SK-N-SH (cell line): ENCODE measurements at regions not wholly inside any gene's neighbourhood (a gene's known extent, or its start where the extent isn't known, plus 50 kb on each side); places are given as distances from the start of the nearest gene placed in this dataset.

Source experiments
- CTCF ChIA-PET: fragments of 300-600, 350-600 bp; formaldehyde crosslinking; extraction: SDS; loops from one replicate; lab custom pipeline; 2021; lab: Yijun Ruan, JAX
- POLR2A ChIA-PET: fragments of 350-600 bp; sonication (Branson Sonifier 250); formaldehyde crosslinking; extraction: SDS; loops from one replicate; lab custom pipeline; 2020; ENCODE audit warnings: antibody characterized with exemption, inconsistent platforms; lab: Yijun Ruan, JAX
- DNase-seq: peaks from one replicate; pipeline ENCODE4 v3.0.0; 2012
- H2AFZ ChIP-seq: fragments of 200-600 bp; sonication (generic); 2 replicates; pipeline ENCODE4 v1.8.1; 2016; ENCODE audit warnings: antibody characterized with exemption, mild to moderate bottlenecking, low read depth
- H3F3A ChIP-seq: fragments of 200-600 bp; sonication (generic); replicated peaks from 2 replicates; pipeline ENCODE3; 2016; ENCODE audit warnings: antibody characterized with exemption, mild to moderate bottlenecking; ENCODE audit not compliant: insufficient read depth
- H3K27ac ChIP-seq, 2 experiments: fragments of 200-500 bp in 1 of 2; fragments of 200-600 bp in 1 of 2; sonication (Bioruptor generic) in 1 of 2; sonication (generic), shearing (Covaris generic) in 1 of 2; 2 replicates each; pipeline versions ENCODE4 v1.5.1 to v1.6.1; 2014 to 2016; ENCODE audit warnings: low read depth in 2 of 2, inconsistent platforms in 1 of 2, low read length in 1 of 2, mild to moderate bottlenecking in 1 of 2, mixed read lengths in 1 of 2
- H3K27me3 ChIP-seq: fragments of 200-600 bp; sonication (generic), shearing (Covaris generic); 2 replicates; pipeline ENCODE4 v1.6.1; 2016; ENCODE audit warnings: mixed run types; ENCODE audit not compliant: insufficient read depth
- H3K36me3 ChIP-seq, 2 experiments: fragments of 200-500 bp in 1 of 2; fragments of 200-600 bp in 1 of 2; sonication (Bioruptor generic) in 1 of 2; sonication (generic) in 1 of 2; replicated peaks in 1 of 2; 2 replicates each; pipeline versions ENCODE3 to v1.5.1; 2014 to 2016; ENCODE audit warnings: low read length in 1 of 2, mild to moderate bottlenecking in 1 of 2; ENCODE audit not compliant: insufficient read depth in 2 of 2, control insufficient read depth in 1 of 2
- H3K4me1 ChIP-seq, 2 experiments: fragments of 200-500 bp in 1 of 2; fragments of 200-600 bp in 1 of 2; sonication (Bioruptor generic) in 1 of 2; sonication (generic), shearing (Covaris generic) in 1 of 2; 2 replicates each; pipeline versions ENCODE4 v1.5.1 to v1.6.1; 2014 to 2016; ENCODE audit warnings: low read depth in 1 of 2, low read length in 1 of 2, mixed run types in 1 of 2; ENCODE audit not compliant: insufficient read depth in 2 of 2, control insufficient read depth in 1 of 2
- H3K4me2 ChIP-seq: fragments of 200-600 bp; sonication (generic), shearing (Covaris generic); 2 replicates; pipeline ENCODE4 v1.6.1; 2017; ENCODE audit warnings: mixed run types
- H3K4me3 ChIP-seq, 2 experiments: fragments of 200-500 bp in 1 of 2; fragments of 200-600 bp in 1 of 2; sonication (Bioruptor generic) in 1 of 2; sonication (generic), shearing (Covaris generic) in 1 of 2; 2 replicates each; pipeline versions ENCODE4 v1.5.1 to v1.8.1; 2014 to 2016; ENCODE audit warnings: low read depth in 2 of 2, inconsistent platforms in 1 of 2, low read length in 1 of 2, mild to moderate bottlenecking in 1 of 2, mixed read lengths in 1 of 2, moderate library complexity in 1 of 2
- H3K79me2 ChIP-seq: fragments of 200-600 bp; sonication (generic); 2 replicates; pipeline ENCODE4 v1.8.1; 2017; ENCODE audit warnings: mild to moderate bottlenecking; ENCODE audit not compliant: insufficient read depth
- H3K9ac ChIP-seq: fragments of 200-600 bp; sonication (generic); 2 replicates; pipeline ENCODE4 v1.6.1; 2017; ENCODE audit warnings: mixed run types
- H3K9me2 ChIP-seq: fragments of 200-600 bp; sonication (generic); 2 replicates; pipeline ENCODE4 v1.6.1; 2017; ENCODE audit warnings: mixed run types
- H3K9me3 ChIP-seq: fragments of 200-600 bp; sonication (generic); 2 replicates; pipeline ENCODE4 v1.6.1; 2017; ENCODE audit warnings: mixed run types, mild to moderate bottlenecking, moderate library complexity
- H4K20me1 ChIP-seq: fragments of 200-600 bp; sonication (generic); 2 replicates; pipeline ENCODE4 v1.6.1; 2017; ENCODE audit warnings: mild to moderate bottlenecking, mixed run types; ENCODE audit not compliant: insufficient read depth
- CHD2 ChIP-seq: fragments of 150-350 bp; IDR thresholded peaks from 2 replicates; pipeline ENCODE4 v1.6.1; 2018; ENCODE audit warnings: low read length; ENCODE audit not compliant: partially characterized antibody
- ELF1 ChIP-seq: IDR thresholded peaks from 2 replicates; pipeline ENCODE4 v1.4.0; 2012
- EZH2phosphoT487 ChIP-seq: fragments of 200-600 bp; sonication (generic); IDR thresholded peaks from 2 replicates; pipeline ENCODE4 v1.6.1; 2017; ENCODE audit warnings: low read depth, mixed run types, mild to moderate bottlenecking, antibody characterized with exemption, moderate library complexity, borderline replicate concordance
- FOSL2 ChIP-seq: IDR thresholded peaks from 2 replicates; pipeline ENCODE4 v1.4.0; 2012; ENCODE audit warnings: low read depth, mild to moderate bottlenecking, moderate library complexity, borderline replicate concordance
- FOXJ3 ChIP-seq: sonication (generic); formaldehyde crosslinking; IDR thresholded peaks from 2 replicates; pipeline ENCODE4 v1.5.1; 2020; ENCODE audit warnings: mild to moderate bottlenecking, missing genetic modification reagents
- FOXM1 ChIP-seq: IDR thresholded peaks from 2 replicates; pipeline ENCODE4 v1.4.0; 2012; ENCODE audit warnings: low read depth, mild to moderate bottlenecking
- GABPA ChIP-seq: IDR thresholded peaks from 2 replicates; pipeline ENCODE4 v1.4.0; 2012; ENCODE audit warnings: low read depth, mild to moderate bottlenecking
- MEF2A ChIP-seq: IDR thresholded peaks from 2 replicates; pipeline ENCODE4 v1.4.0; 2012; ENCODE audit warnings: low read depth, borderline replicate concordance
- RCOR1 ChIP-seq: fragments of 150-350 bp; IDR thresholded peaks from 2 replicates; pipeline ENCODE4 v1.6.1; 2017; ENCODE audit warnings: antibody characterized with exemption, low read length
- SMC3 ChIP-seq: IDR thresholded peaks from 2 replicates; pipeline ENCODE4 v1.6.1; 2012; ENCODE audit warnings: low read depth, low read length, improper control_type of control experiment
- WGBS: methylation state at CpG from one replicate; pipeline ENCODE4 v1.1.6; 2017; ENCODE audit warnings: low lambda C conversion rate; 5-methylcytosine and 5-hydroxymethylcytosine counted together
- TF ChIP-seq, protein P1 (sequence below): fragments of 150-350 bp; IDR thresholded peaks from 2 replicates; pipeline ENCODE4 v1.6.1; 2016; ENCODE audit warnings: mild to moderate bottlenecking, low read depth, low read length
- TF ChIP-seq, protein P2 (sequence below): IDR thresholded peaks from 2 replicates; pipeline ENCODE4 v1.4.0; 2012; ENCODE audit warnings: low read depth, borderline replicate concordance
- TF ChIP-seq, protein P3 (sequence below): fragments of 200-600 bp; sonication (generic); IDR thresholded peaks from 2 replicates; pipeline ENCODE4 v1.6.1; 2017; ENCODE audit warnings: antibody characterized with exemption, mild to moderate bottlenecking, moderate library complexity
- TF ChIP-seq, protein P4 (sequence below): IDR thresholded peaks from 2 replicates; pipeline ENCODE4 v1.6.1; 2012; ENCODE audit warnings: mild to moderate bottlenecking, low read depth, low read length, moderate library complexity

DNA sequence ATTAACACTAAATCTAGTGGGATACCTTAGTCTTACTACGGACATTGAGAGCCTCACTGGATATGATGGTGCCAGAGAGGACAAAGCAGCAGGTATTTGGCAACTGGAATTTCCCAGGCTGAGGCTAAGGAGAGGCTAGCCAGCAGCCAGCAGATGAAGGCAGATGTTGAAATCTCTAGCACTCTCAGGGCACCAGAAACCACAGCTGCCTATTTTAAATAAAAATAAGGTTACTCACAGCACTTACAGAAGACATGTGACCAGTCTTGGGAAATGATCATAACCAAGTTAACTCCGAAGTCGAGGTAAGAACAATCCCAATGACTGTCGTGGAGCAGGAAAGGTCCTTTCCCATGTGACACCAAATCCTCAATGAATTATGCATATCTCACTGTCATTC lies 1726.0 kb downstream of the EFNB2 start:
- H3K79me2 ChIP-seq, result no peaks in the 10 kb centered on the region
- no peaks in the 10 kb centered on the region for H3K4me1 ChIP-seq
- POLR2A ChIA-PET, result no interaction called here
- no peaks in the 10 kb centered on the region for H3F3A ChIP-seq
- DNase-seq, result no peak
- TF ChIP-seq SMC3 (no peak), FOSL2 (no peak), GABPA (no peak), FOXJ3 (CRISPR knock-in tag) (no peak), ELF1 (no peak), EZH2phosphoT487 (no peak), MEF2A (no peak), RCOR1 (no peak), CHD2 (no peak), FOXM1 (no peak)
- TF ChIP-seq, protein P1, sequence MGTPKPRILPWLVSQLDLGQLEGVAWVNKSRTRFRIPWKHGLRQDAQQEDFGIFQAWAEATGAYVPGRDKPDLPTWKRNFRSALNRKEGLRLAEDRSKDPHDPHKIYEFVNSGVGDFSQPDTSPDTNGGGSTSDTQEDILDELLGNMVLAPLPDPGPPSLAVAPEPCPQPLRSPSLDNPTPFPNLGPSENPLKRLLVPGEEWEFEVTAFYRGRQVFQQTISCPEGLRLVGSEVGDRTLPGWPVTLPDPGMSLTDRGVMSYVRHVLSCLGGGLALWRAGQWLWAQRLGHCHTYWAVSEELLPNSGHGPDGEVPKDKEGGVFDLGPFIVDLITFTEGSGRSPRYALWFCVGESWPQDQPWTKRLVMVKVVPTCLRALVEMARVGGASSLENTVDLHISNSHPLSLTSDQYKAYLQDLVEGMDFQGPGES, result no peak
- TF ChIP-seq, protein P2, sequence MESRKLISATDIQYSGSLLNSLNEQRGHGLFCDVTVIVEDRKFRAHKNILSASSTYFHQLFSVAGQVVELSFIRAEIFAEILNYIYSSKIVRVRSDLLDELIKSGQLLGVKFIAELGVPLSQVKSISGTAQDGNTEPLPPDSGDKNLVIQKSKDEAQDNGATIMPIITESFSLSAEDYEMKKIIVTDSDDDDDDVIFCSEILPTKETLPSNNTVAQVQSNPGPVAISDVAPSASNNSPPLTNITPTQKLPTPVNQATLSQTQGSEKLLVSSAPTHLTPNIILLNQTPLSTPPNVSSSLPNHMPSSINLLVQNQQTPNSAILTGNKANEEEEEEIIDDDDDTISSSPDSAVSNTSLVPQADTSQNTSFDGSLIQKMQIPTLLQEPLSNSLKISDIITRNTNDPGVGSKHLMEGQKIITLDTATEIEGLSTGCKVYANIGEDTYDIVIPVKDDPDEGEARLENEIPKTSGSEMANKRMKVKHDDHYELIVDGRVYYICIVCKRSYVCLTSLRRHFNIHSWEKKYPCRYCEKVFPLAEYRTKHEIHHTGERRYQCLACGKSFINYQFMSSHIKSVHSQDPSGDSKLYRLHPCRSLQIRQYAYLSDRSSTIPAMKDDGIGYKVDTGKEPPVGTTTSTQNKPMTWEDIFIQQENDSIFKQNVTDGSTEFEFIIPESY, result no peak
- TF ChIP-seq, protein P3, sequence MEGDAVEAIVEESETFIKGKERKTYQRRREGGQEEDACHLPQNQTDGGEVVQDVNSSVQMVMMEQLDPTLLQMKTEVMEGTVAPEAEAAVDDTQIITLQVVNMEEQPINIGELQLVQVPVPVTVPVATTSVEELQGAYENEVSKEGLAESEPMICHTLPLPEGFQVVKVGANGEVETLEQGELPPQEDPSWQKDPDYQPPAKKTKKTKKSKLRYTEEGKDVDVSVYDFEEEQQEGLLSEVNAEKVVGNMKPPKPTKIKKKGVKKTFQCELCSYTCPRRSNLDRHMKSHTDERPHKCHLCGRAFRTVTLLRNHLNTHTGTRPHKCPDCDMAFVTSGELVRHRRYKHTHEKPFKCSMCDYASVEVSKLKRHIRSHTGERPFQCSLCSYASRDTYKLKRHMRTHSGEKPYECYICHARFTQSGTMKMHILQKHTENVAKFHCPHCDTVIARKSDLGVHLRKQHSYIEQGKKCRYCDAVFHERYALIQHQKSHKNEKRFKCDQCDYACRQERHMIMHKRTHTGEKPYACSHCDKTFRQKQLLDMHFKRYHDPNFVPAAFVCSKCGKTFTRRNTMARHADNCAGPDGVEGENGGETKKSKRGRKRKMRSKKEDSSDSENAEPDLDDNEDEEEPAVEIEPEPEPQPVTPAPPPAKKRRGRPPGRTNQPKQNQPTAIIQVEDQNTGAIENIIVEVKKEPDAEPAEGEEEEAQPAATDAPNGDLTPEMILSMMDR, result no peak
- TF ChIP-seq, protein P4, sequence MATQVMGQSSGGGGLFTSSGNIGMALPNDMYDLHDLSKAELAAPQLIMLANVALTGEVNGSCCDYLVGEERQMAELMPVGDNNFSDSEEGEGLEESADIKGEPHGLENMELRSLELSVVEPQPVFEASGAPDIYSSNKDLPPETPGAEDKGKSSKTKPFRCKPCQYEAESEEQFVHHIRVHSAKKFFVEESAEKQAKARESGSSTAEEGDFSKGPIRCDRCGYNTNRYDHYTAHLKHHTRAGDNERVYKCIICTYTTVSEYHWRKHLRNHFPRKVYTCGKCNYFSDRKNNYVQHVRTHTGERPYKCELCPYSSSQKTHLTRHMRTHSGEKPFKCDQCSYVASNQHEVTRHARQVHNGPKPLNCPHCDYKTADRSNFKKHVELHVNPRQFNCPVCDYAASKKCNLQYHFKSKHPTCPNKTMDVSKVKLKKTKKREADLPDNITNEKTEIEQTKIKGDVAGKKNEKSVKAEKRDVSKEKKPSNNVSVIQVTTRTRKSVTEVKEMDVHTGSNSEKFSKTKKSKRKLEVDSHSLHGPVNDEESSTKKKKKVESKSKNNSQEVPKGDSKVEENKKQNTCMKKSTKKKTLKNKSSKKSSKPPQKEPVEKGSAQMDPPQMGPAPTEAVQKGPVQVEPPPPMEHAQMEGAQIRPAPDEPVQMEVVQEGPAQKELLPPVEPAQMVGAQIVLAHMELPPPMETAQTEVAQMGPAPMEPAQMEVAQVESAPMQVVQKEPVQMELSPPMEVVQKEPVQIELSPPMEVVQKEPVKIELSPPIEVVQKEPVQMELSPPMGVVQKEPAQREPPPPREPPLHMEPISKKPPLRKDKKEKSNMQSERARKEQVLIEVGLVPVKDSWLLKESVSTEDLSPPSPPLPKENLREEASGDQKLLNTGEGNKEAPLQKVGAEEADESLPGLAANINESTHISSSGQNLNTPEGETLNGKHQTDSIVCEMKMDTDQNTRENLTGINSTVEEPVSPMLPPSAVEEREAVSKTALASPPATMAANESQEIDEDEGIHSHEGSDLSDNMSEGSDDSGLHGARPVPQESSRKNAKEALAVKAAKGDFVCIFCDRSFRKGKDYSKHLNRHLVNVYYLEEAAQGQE, result no peak
- TF ChIP-seq, all 33 proteins: peak for 0
- no peak overlapping the region for H3K4me2 ChIP-seq
- no peak overlapping the region for H3K27ac ChIP-seq
- CTCF ChIA-PET, result no interaction called here
- no peak overlapping the region for H3K9ac ChIP-seq
- no peaks in the 10 kb centered on the region for H3K9me3 ChIP-seq
- H3K9me2 ChIP-seq, result no peaks in the 10 kb centered on the region
- H3K36me3 ChIP-seq, result no peaks in the 10 kb centered on the region
- no peaks in the 10 kb centered on the region for H4K20me1 ChIP-seq
- no peaks in the 10 kb centered on the region for H3K27me3 ChIP-seq
- no peak overlapping the region for H3K4me3 ChIP-seq
- no peak overlapping the region for H2AFZ ChIP-seq
- 48% methylated on average over 4 of the region's 4 CpGs for WGBS
